ENCODE measurements at regions not wholly inside any gene's neighbourhood (a gene's known extent, or its start where the extent isn't known, plus 50 kb on each side); places are given as distances from the start of the nearest gene placed in this dataset.
"Not testable (repeated sequence)": the region's sequence is repeated elsewhere in the genome, so short reads cannot be mapped to it uniquely, and the experiment has no call there.

- no peak for DNase-seq
Observed at GRCh38 chr1:99361406-99361805, 97.1 kb downstream of the PLPPR4 start.

- DNase-seq = no peak
Observed at GRCh38 chr1:99363531-99363930, 99.2 kb downstream of the PLPPR4 start.

- DNase-seq = no peak
Observed at GRCh38 chr1:99365141-99365540, 100.8 kb downstream of the PLPPR4 start.

GRCh38 chr1:99365545-99365944 lies 101.3 kb downstream of the PLPPR4 start:
- no peak for DNase-seq

GRCh38 chr1:99369154-99369553 lies 104.9 kb downstream of the PLPPR4 start:
- no peak for DNase-seq

GRCh38 chr1:99370476-99370875 lies 106.2 kb downstream of the PLPPR4 start:
- DNase-seq = no peak

- DNase-seq = no peak
Observed at GRCh38 chr1:99371413-99371812, 107.1 kb downstream of the PLPPR4 start.

- no peak for DNase-seq
Observed at GRCh38 chr1:99374109-99374508, 109.8 kb downstream of the PLPPR4 start.

GRCh38 chr1:99374693-99375092 lies 110.4 kb downstream of the PLPPR4 start:
- not testable (repeated sequence) for DNase-seq

GRCh38 chr1:99384021-99384420 lies 119.7 kb downstream of the PLPPR4 start:
- no peak for DNase-seq

- no peak for DNase-seq
Observed at GRCh38 chr1:99385852-99386251, 121.6 kb downstream of the PLPPR4 start.

GRCh38 chr1:99396389-99396788 lies 132.1 kb downstream of the PLPPR4 start:
- DNase-seq = no peak

- no peak for DNase-seq
Observed at GRCh38 chr1:99397029-99397428, 132.7 kb downstream of the PLPPR4 start.

GRCh38 chr1:99397863-99398262 lies 133.6 kb downstream of the PLPPR4 start:
- DNase-seq = no peak

GRCh38 chr1:99401556-99401955 lies 137.3 kb downstream of the PLPPR4 start:
- DNase-seq = not testable (repeated sequence)

- DNase-seq = not testable (repeated sequence)
Observed at GRCh38 chr1:99404399-99404798, 140.1 kb downstream of the PLPPR4 start.

GRCh38 chr1:99405325-99405724 lies 141.0 kb downstream of the PLPPR4 start:
- not testable (repeated sequence) for DNase-seq

GRCh38 chr1:99407018-99407417 lies 142.7 kb downstream of the PLPPR4 start:
- no peak for DNase-seq

- no peak for DNase-seq
Observed at GRCh38 chr1:99424087-99424486, 159.8 kb downstream of the PLPPR4 start.

GRCh38 chr1:99429754-99430153 lies 165.5 kb downstream of the PLPPR4 start:
- DNase-seq = no peak

- DNase-seq = no peak
Observed at GRCh38 chr1:99438656-99439230, 174.5 kb downstream of the PLPPR4 start.

GRCh38 chr1:99439433-99440075 lies 175.3 kb downstream of the PLPPR4 start:
- no peak for DNase-seq

GRCh38 chr1:99441299-99442095 lies 177.2 kb downstream of the PLPPR4 start:
- DNase-seq = no peak

All from NCI-H774 (cell line).